ENCODE measurements at regions not wholly inside any gene's neighbourhood (a gene's known extent, or its start where the extent isn't known, plus 50 kb on each side); places are given as distances from the start of the nearest gene placed in this dataset.

DNA sequence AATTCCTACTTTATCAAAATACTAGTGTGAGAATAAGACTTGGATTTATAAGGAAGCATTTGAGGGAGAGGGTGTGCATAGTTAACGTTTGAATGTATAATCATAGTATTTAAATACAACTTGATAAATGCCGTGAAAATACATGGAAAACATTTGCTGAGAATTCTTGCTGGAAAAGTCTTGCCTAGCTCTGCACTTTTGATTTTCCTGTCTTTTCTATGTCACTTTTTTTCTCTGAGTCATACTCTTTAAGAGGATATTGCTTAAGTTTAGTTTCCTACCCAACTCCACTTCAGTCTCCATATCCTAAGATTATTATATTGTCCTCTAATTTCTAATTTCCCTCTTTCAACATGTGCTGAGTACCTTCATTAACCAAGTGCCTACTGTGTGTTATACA, 616.6 kb upstream of the SEMA6A start:
- no peak overlapping the region for H3K27ac Mint-ChIP-seq
- TF ChIP-seq, protein P1, sequence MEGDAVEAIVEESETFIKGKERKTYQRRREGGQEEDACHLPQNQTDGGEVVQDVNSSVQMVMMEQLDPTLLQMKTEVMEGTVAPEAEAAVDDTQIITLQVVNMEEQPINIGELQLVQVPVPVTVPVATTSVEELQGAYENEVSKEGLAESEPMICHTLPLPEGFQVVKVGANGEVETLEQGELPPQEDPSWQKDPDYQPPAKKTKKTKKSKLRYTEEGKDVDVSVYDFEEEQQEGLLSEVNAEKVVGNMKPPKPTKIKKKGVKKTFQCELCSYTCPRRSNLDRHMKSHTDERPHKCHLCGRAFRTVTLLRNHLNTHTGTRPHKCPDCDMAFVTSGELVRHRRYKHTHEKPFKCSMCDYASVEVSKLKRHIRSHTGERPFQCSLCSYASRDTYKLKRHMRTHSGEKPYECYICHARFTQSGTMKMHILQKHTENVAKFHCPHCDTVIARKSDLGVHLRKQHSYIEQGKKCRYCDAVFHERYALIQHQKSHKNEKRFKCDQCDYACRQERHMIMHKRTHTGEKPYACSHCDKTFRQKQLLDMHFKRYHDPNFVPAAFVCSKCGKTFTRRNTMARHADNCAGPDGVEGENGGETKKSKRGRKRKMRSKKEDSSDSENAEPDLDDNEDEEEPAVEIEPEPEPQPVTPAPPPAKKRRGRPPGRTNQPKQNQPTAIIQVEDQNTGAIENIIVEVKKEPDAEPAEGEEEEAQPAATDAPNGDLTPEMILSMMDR (IDR thresholded peaks at IDR 0.05), result no peak
- H3K4me3 Mint-ChIP-seq, result no peak overlapping the region
- H3K4me1 Mint-ChIP-seq (ENCODE audit: low read depth), result no peaks in the 10 kb centered on the region
- H3K36me3 Mint-ChIP-seq (ENCODE audit: low read depth), result no peaks in the 10 kb centered on the region; the same call in 1 of the 2 replicates
- DNase-seq, result no peak
- H3K9me3 Mint-ChIP-seq, result peaks cover 39% of the 10 kb centered on the region
- H3K27me3 Mint-ChIP-seq (ENCODE audit: insufficient read depth), result no peaks in the 10 kb centered on the region

DNA sequence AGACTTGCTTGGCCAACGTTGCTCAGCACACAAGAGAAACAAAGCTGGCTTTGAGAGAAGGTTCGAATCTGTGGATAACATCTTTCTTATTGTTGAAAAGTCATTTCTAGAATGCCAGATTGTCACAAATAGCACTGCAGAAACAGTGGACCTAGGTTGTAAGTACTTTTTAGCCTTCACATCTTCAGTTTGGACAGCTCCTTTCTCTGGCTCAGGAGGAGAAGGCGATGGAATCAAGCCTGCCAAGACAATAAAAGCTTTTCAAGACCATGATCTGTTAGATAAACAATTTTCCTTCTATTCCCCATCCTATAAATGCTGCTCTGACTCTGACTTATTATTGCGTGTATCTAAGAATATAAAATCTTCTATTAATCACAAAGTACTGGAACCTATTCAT, 615.2 kb upstream of the SEMA6A start:
- no peak for DNase-seq
- Mint-ChIP-seq H3K9me3 (peaks cover 46% of the 10 kb centered on the region), H3K27ac (no peak overlapping the region), H3K4me1 (ENCODE audit: low read depth) (no peaks in the 10 kb centered on the region), H3K36me3 (ENCODE audit: low read depth) (no peaks in the 10 kb centered on the region; the same call in 1 of the 2 replicates), H3K4me3 (no peak overlapping the region), H3K27me3 (ENCODE audit: insufficient read depth) (no peaks in the 10 kb centered on the region)
- TF ChIP-seq, protein P1 (IDR thresholded peaks at IDR 0.05), result no peak

DNA sequence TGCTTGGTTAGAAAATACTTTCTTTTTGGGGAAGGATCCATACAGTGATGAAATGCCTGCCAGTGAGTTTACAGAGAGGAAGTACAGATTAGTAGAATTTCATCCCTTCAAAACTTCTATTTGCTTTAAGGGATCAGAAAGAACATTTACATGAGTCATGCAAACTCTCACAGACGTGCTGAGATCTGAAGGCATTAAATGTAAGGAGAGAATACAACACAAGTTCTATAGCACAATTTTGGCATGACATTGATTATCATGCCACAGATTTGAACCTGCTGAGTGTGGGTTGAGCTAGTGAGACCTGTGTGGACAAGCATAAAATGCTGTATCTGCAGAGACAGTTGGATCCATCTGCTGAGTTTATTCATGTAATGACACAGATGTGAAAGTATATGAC, 613.6 kb upstream of the SEMA6A start:
- TF ChIP-seq, protein P1 (IDR thresholded peaks at IDR 0.05), result no peak

DNA sequence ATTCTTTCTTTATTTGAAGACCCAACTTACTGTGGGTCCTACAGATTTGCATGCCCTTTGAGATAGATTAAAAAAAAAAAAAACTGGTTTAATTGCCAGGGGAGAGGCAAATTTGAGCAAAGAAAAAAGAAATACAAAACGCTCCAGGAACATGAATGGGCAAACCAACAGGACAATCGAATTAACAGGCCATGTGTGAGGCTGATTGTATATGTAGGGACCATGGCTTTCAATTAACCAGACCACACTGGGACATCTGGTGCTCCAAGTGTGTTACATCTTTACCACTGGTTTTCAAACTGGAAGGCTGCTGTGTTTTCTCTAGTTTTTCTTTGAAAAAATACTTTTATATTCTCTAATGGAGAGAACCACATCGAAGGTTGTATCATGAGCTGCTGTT, 612.1 kb upstream of the SEMA6A start:
- Mint-ChIP-seq H3K27me3 (ENCODE audit: insufficient read depth) (no peaks in the 10 kb centered on the region), H3K4me1 (ENCODE audit: low read depth) (no peaks in the 10 kb centered on the region), H3K9me3 (peaks cover 48% of the 10 kb centered on the region), H3K27ac (no peak overlapping the region), H3K36me3 (ENCODE audit: low read depth) (no peaks in the 10 kb centered on the region; the same call in 1 of the 2 replicates), H3K4me3 (no peak overlapping the region)
- TF ChIP-seq, protein P1 (IDR thresholded peaks at IDR 0.05), result no peak
- no peak for DNase-seq

More for the DNA sequence above, 613.6 kb upstream of the SEMA6A start:
- no peaks in the 10 kb centered on the region; the same call in 1 of the 2 replicates for H3K36me3 Mint-ChIP-seq (ENCODE audit: low read depth)
- H3K4me1 Mint-ChIP-seq (ENCODE audit: low read depth), result no peaks in the 10 kb centered on the region
- peaks cover 47% of the 10 kb centered on the region for H3K9me3 Mint-ChIP-seq
- no peak overlapping the region for H3K4me3 Mint-ChIP-seq
- no peaks in the 10 kb centered on the region for H3K27me3 Mint-ChIP-seq (ENCODE audit: insufficient read depth)
- no peak for DNase-seq
- H3K27ac Mint-ChIP-seq, result no peak overlapping the region

DNA sequence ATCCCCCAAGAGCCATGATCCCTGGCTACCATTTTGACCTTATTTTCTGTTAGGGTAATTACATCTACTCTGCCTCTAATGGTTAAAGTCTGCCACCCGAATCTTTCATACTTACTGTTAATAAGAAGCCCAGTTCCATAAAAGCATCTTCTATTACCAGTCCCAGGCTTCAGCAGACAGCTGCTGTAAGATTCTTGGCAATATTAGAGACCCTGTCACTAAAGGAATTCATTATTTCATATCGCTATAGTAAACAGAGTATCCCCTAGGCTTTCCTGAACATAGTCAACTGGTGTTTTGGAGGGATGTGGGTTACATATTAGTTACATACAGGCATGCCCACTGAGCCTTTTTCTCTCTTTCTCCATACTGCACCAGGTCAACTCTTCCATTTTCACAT, 608.7 kb upstream of the SEMA6A start:
- no peak overlapping the region for H3K4me3 Mint-ChIP-seq
- no peak overlapping the region for H3K27ac Mint-ChIP-seq
- no peaks in the 10 kb centered on the region for H3K27me3 Mint-ChIP-seq (ENCODE audit: insufficient read depth)
- H3K4me1 Mint-ChIP-seq (ENCODE audit: low read depth), result no peaks in the 10 kb centered on the region
- DNase-seq, result no peak
- H3K36me3 Mint-ChIP-seq (ENCODE audit: low read depth), result no peaks in the 10 kb centered on the region; the same call in 1 of the 2 replicates
- peaks cover 40% of the 10 kb centered on the region for H3K9me3 Mint-ChIP-seq
- TF ChIP-seq, protein P1 (IDR thresholded peaks at IDR 0.05), result no peak

DNA sequence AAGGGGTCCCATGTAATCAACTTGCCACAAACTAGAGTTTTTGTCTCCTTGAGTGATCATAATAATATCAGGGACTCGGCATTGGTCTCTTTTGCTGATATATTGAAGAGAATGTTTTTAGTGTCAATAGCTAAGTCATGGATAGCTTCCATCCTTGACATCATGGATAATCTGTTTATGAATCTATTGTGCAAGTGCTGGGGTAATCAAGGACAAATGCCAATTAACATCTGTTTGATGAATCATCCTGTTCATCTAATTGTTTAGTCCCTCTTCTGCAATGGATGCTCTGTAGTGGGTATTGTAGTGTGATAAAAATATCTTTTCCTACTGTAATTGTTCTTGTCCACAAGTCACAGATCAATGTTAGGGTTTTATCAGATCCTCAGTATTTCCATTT, 607.5 kb upstream of the SEMA6A start:
- TF ChIP-seq, protein P1 (IDR thresholded peaks at IDR 0.05), result no peak
- Mint-ChIP-seq H3K36me3 (ENCODE audit: low read depth) (no peaks in the 10 kb centered on the region; the same call in 1 of the 2 replicates), H3K9me3 (peaks cover 39% of the 10 kb centered on the region), H3K27me3 (ENCODE audit: insufficient read depth) (no peaks in the 10 kb centered on the region), H3K4me3 (no peak overlapping the region), H3K27ac (no peak overlapping the region), H3K4me1 (ENCODE audit: low read depth) (no peaks in the 10 kb centered on the region)
- no peak for DNase-seq

Measured in HFFc6 (cell line).